ENCODE measurements at regions not wholly inside any gene's neighbourhood (a gene's known extent, or its start where the extent isn't known, plus 50 kb on each side); places are given as distances from the start of the nearest gene placed in this dataset.

GRCh38 chr6:65819152-65819551 is 112.1 kb upstream of the EYS start:
- H3K27me3 ChIP-seq (ENCODE audit: control insufficient read depth in 2 of 2, insufficient read depth in 2 of 2, low read length in 2 of 2) = no peaks in the 10 kb centered on the region
- H4K20me1 ChIP-seq (replicated peaks; ENCODE audit: control insufficient read depth, insufficient read depth, low read length) = no peaks in the 10 kb centered on the region
- in situ Hi-C loops (cut with MboI) = no loop called here
- WGBS (ENCODE audit: insufficient coverage, low coverage, missing lambda C conversion rate) = 0% methylated on average over 2 of the region's 2 CpGs
- ChIA-PET CTCF (ENCODE audit: low intra/inter-chr PET ratio) (no interaction called here), POLR2A (no interaction called here)
- no peaks in the 10 kb centered on the region for H3K9me3 ChIP-seq (replicated peaks; ENCODE audit: control insufficient read depth, insufficient read depth, low read depth, low read length)
- TF ChIP-seq ZNF41 (CRISPR knock-in tag; conservative IDR thresholded peaks at IDR 0.05) (no peak), ZNF212 (CRISPR knock-in tag; IDR thresholded peaks at IDR 0.05) (no peak), ETS1 (conservative IDR thresholded peaks at IDR 0.05; ENCODE audit: control insufficient read depth, low read depth, low read length) (no peak), ZNF655 (CRISPR knock-in tag; IDR thresholded peaks at IDR 0.05) (no peak), ZFP30 (CRISPR knock-in tag; IDR thresholded peaks at IDR 0.05; ENCODE audit: borderline replicate concordance) (no peak), E4F1 (CRISPR knock-in tag; IDR thresholded peaks at IDR 0.05; ENCODE audit: borderline replicate concordance) (no peak), PPARD (CRISPR knock-in tag; IDR thresholded peaks at IDR 0.05) (no peak), ZNF717 (CRISPR knock-in tag; IDR thresholded peaks at IDR 0.05) (no peak), ZBTB9 (CRISPR knock-in tag; IDR thresholded peaks at IDR 0.05) (no peak)
- no peak for DNase-seq (ENCODE audit: extremely low read depth in 1 of 4, low spot score in 3 of 4)
- no TSS peak for BruUV-seq (replicated peaks)
- no peak for FAIRE-seq
- no peak overlapping the region for H3K9ac ChIP-seq (ENCODE audit: insufficient read depth in 1 of 2, low read depth in 2 of 2, low read length in 2 of 2)
- intact Hi-C loops (cut with micrococcal nuclease) = no loop called here
- no peaks in the 10 kb centered on the region for H3K79me2 ChIP-seq (ENCODE audit: control insufficient read depth, insufficient read depth, low read length)
- no peak for ATAC-seq
- no peaks in the 10 kb centered on the region for H3K9me1 ChIP-seq (ENCODE audit: control insufficient read depth, insufficient read depth, low read length)
- H3K27ac ChIP-seq (ENCODE audit: extremely low read depth, low read depth, low read length) = no peak overlapping the region
- no peak overlapping the region for H3K4me2 ChIP-seq (ENCODE audit: insufficient read depth, low read length)
- no peaks in the 10 kb centered on the region for H3K4me1 ChIP-seq (replicated peaks in 1 of 2; ENCODE audit: control insufficient read depth in 2 of 2, insufficient read depth in 2 of 2, low read length in 2 of 2)
- H3K36me3 ChIP-seq (ENCODE audit: control insufficient read depth, insufficient read depth, low read length) = no peaks in the 10 kb centered on the region
- H2AFZ ChIP-seq (ENCODE audit: low read depth, low read length) = no peak overlapping the region
- H3K4me3 ChIP-seq = no peak overlapping the region

All from K562 (cell line).